ENCODE measurements at regions not wholly inside any gene's neighbourhood (a gene's known extent, or its start where the extent isn't known, plus 50 kb on each side); places are given as distances from the start of the nearest gene placed in this dataset.

DNA sequence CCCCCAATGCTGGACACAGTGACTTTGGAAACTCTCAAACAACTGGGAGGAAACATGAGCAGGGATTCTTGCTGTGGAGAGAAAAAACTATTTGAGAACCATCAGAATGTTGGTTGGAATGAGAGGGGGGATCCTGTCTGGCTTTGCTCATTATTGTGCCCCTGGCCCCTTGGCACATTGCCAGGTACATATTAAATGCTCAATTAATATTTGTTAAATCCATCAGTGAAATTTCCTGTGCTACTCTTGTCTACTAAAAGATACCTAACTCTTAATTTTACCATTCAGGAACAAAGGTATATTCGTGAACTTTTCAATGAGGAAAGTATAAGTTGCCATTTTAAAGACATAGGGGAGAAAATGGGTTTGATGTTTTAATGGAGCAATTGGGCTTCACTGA is 329.4 kb downstream of the OTUD1 start:
- no peaks in the 10 kb centered on the region for H3K36me3 ChIP-seq (ENCODE audit: insufficient read depth)
- H3K4me1 ChIP-seq (ENCODE audit: low read depth, poor library complexity, severe bottlenecking) = no peaks in the 10 kb centered on the region
- H4K20me1 ChIP-seq (ENCODE audit: insufficient read depth) = no peaks in the 10 kb centered on the region
- H3K4me2 ChIP-seq = no peak overlapping the region
- no peak for TF ChIP-seq CTCF (conservative IDR thresholded peaks at IDR 0.05; ENCODE audit: low read depth, low read length)
- H3K9ac ChIP-seq = no peak overlapping the region
- H2AFZ ChIP-seq (ENCODE audit: low read depth) = no peak overlapping the region
- no peak overlapping the region for H3K27ac ChIP-seq
- H3K4me3 ChIP-seq (IDR thresholded peaks at IDR 0.05; ENCODE audit: insufficient read depth, low read depth, low read length) = no peak overlapping the region
- H3K79me2 ChIP-seq (ENCODE audit: insufficient read depth, low read depth) = no peaks in the 10 kb centered on the region
- no peaks in the 10 kb centered on the region for H3K27me3 ChIP-seq (ENCODE audit: insufficient read depth, low read depth)

- Histone ChIP-seq H3K36me3 (ENCODE audit: insufficient read depth) (no peaks in the 10 kb centered on the region), H3K4me2 (no peak overlapping the region), H3K4me1 (ENCODE audit: low read depth, poor library complexity, severe bottlenecking) (peaks cover 40% of the 10 kb centered on the region), H3K27me3 (ENCODE audit: insufficient read depth, low read depth) (no peaks in the 10 kb centered on the region), H3K27ac (no peak overlapping the region), H2AFZ (ENCODE audit: low read depth) (no peak overlapping the region), H3K4me3 (IDR thresholded peaks at IDR 0.05; ENCODE audit: insufficient read depth, low read depth, low read length) (no peak overlapping the region), H3K79me2 (ENCODE audit: insufficient read depth, low read depth) (no peaks in the 10 kb centered on the region), H4K20me1 (ENCODE audit: insufficient read depth) (no peaks in the 10 kb centered on the region), H3K9ac (no peak overlapping the region)
- no peak for TF ChIP-seq CTCF (conservative IDR thresholded peaks at IDR 0.05; ENCODE audit: low read depth, low read length)
These were observed 338.3 kb downstream of the OTUD1 start for GRCh38 chr10:23777153-23777552.

GRCh38 chr10:23779301-23779700 is 340.4 kb downstream of the OTUD1 start:
- Histone ChIP-seq H3K4me2 (peak overlapping the region; percentile 41), H3K4me1 (ENCODE audit: low read depth, poor library complexity, severe bottlenecking) (peaks cover 40% of the 10 kb centered on the region), H3K27me3 (ENCODE audit: insufficient read depth, low read depth) (no peaks in the 10 kb centered on the region), H4K20me1 (ENCODE audit: insufficient read depth) (no peaks in the 10 kb centered on the region), H3K79me2 (ENCODE audit: insufficient read depth, low read depth) (no peaks in the 10 kb centered on the region), H3K27ac (peak overlapping the region; percentile 0; the same call in 1 of the 2 replicates), H3K4me3 (IDR thresholded peaks at IDR 0.05; ENCODE audit: insufficient read depth, low read depth, low read length) (no peak overlapping the region), H3K9ac (no peak overlapping the region), H2AFZ (ENCODE audit: low read depth) (no peak overlapping the region), H3K36me3 (ENCODE audit: insufficient read depth) (no peaks in the 10 kb centered on the region)
- no peak for TF ChIP-seq CTCF (conservative IDR thresholded peaks at IDR 0.05; ENCODE audit: low read depth, low read length)

GRCh38 chr10:23780331-23780730 is 341.5 kb downstream of the OTUD1 start:
- no peak for TF ChIP-seq CTCF (conservative IDR thresholded peaks at IDR 0.05; ENCODE audit: low read depth, low read length)
- Histone ChIP-seq H3K4me1 (ENCODE audit: low read depth, poor library complexity, severe bottlenecking) (peaks cover 40% of the 10 kb centered on the region), H3K9ac (no peak overlapping the region)

More at GRCh38 chr10:23780331-23780730, 341.5 kb downstream of the OTUD1 start:
- no peak overlapping the region for H2AFZ ChIP-seq (ENCODE audit: low read depth)
- peak overlapping the region; percentile 41; the same call in 1 of the 2 replicates for H3K4me2 ChIP-seq
- no peaks in the 10 kb centered on the region for H3K79me2 ChIP-seq (ENCODE audit: insufficient read depth, low read depth)
- H3K4me3 ChIP-seq (IDR thresholded peaks at IDR 0.05; ENCODE audit: insufficient read depth, low read depth, low read length) = no peak overlapping the region
- no peaks in the 10 kb centered on the region for H4K20me1 ChIP-seq (ENCODE audit: insufficient read depth)
- no peaks in the 10 kb centered on the region for H3K27me3 ChIP-seq (ENCODE audit: insufficient read depth, low read depth)
- no peak overlapping the region for H3K27ac ChIP-seq
- no peaks in the 10 kb centered on the region for H3K36me3 ChIP-seq (ENCODE audit: insufficient read depth)

Measured in KMS-11 (cell line).